KMS-11 (cell line): ENCODE measurements at regions not wholly inside any gene's neighbourhood (a gene's known extent, or its start where the extent isn't known, plus 50 kb on each side); places are given as distances from the start of the nearest gene placed in this dataset.

Experiments
- H2AFZ ChIP-seq: fragments of 200-600 bp; sonication (generic); 2 replicates; pipeline ENCODE4 v1.6.1; 2016; ENCODE audit warnings: antibody characterized with exemption, mixed run types, low read depth
- H3K27ac ChIP-seq: fragments of 200-600 bp; sonication (generic); 2 replicates; pipeline ENCODE4 v1.6.1; 2016; ENCODE audit warnings: mild to moderate bottlenecking, mixed run types
- H3K27me3 ChIP-seq: fragments of 200-600 bp; sonication (generic); 2 replicates; pipeline ENCODE4 v1.6.1; 2017; ENCODE audit warnings: mild to moderate bottlenecking, low read depth, mixed run types, moderate library complexity; ENCODE audit not compliant: insufficient read depth
- H3K36me3 ChIP-seq: fragments of 200-600 bp; sonication (generic); 2 replicates; pipeline ENCODE4 v1.6.1; 2017; ENCODE audit warnings: mild to moderate bottlenecking, mixed run types; ENCODE audit not compliant: insufficient read depth
- H3K4me1 ChIP-seq: fragments of 200-600 bp; sonication (generic); 2 replicates; pipeline ENCODE4 v1.6.1; 2016; ENCODE audit warnings: mild to moderate bottlenecking, low read depth, mixed run types; ENCODE audit not compliant: poor library complexity, severe bottlenecking
- H3K4me2 ChIP-seq: fragments of 200-600 bp; sonication (generic); 2 replicates; pipeline ENCODE4 v1.7.0; 2016; ENCODE audit warnings: mild to moderate bottlenecking, mixed run types
- H3K4me3 ChIP-seq: fragments of 200-600 bp; sonication (generic); IDR thresholded peaks from 2 replicates; pipeline ENCODE4 v1.6.1; 2017; ENCODE audit warnings: low read depth, low read length, mixed read lengths; ENCODE audit not compliant: insufficient read depth
- H3K79me2 ChIP-seq: fragments of 200-600 bp; sonication (generic); 2 replicates; pipeline ENCODE4 v1.6.1; 2016; ENCODE audit warnings: low read depth, mixed run types; ENCODE audit not compliant: insufficient read depth
- H3K9ac ChIP-seq: fragments of 200-600 bp; sonication (generic); 2 replicates; pipeline ENCODE4 v1.6.1; 2016; ENCODE audit warnings: mild to moderate bottlenecking, mixed run types
- H4K20me1 ChIP-seq: fragments of 200-600 bp; sonication (generic); 2 replicates; pipeline ENCODE4 v1.6.1; 2016; ENCODE audit warnings: mild to moderate bottlenecking, mixed run types; ENCODE audit not compliant: insufficient read depth
- TF ChIP-seq, protein P1 (sequence below): fragments of 200-600 bp; sonication (generic); conservative IDR thresholded peaks from 2 replicates; pipeline ENCODE4 v1.6.1; 2017; ENCODE audit warnings: low read depth, mild to moderate bottlenecking, antibody characterized with exemption, low read length, moderate library complexity, mixed read lengths

DNA sequence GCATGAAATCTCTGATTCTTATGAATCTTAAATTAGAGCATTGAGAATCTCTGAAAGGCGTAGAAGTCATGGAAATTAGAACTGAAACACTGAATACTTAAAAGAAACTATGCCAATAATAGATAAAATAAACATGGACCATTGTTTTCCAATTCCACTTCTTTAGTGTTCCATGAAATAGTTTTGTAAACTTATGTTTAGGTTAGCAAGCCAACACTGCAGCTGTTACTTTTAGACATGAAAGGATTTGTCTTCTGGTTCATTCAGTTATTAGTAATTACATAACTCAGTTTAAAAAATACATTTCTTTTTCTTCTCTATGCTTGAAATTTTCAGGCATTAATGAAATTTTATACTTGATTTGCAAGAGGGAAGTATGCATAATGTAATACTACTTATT, 733.4 kb upstream of the NUDT12 start:
- H3K27me3 ChIP-seq = no peaks in the 10 kb centered on the region
- no peaks in the 10 kb centered on the region for H3K79me2 ChIP-seq
- no peak overlapping the region for H3K4me2 ChIP-seq
- H3K4me3 ChIP-seq = no peak overlapping the region
- H3K4me1 ChIP-seq = no peaks in the 10 kb centered on the region
- TF ChIP-seq, protein P1, sequence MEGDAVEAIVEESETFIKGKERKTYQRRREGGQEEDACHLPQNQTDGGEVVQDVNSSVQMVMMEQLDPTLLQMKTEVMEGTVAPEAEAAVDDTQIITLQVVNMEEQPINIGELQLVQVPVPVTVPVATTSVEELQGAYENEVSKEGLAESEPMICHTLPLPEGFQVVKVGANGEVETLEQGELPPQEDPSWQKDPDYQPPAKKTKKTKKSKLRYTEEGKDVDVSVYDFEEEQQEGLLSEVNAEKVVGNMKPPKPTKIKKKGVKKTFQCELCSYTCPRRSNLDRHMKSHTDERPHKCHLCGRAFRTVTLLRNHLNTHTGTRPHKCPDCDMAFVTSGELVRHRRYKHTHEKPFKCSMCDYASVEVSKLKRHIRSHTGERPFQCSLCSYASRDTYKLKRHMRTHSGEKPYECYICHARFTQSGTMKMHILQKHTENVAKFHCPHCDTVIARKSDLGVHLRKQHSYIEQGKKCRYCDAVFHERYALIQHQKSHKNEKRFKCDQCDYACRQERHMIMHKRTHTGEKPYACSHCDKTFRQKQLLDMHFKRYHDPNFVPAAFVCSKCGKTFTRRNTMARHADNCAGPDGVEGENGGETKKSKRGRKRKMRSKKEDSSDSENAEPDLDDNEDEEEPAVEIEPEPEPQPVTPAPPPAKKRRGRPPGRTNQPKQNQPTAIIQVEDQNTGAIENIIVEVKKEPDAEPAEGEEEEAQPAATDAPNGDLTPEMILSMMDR = no peak
- no peaks in the 10 kb centered on the region for H4K20me1 ChIP-seq
- no peak overlapping the region for H2AFZ ChIP-seq
- H3K9ac ChIP-seq = no peak overlapping the region
- no peak overlapping the region for H3K27ac ChIP-seq
- no peaks in the 10 kb centered on the region for H3K36me3 ChIP-seq

DNA sequence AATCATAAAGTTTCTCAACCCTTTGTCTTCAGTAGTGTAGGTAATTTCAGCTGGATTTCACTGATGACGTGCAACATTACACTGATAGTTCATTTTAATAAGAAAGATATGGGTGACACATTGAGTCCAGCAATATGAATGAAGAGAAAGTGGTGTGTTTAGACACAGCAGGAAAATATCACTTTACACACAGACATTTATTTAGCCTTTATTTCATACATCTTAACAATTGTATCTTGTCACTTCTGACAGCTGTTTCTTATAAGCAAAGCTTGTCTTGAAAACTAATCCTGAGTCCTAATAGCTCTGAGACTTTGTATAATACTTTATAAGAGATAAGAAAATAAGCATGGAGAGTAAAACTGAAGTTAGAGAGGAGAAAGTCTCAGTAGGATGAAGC, 720.5 kb upstream of the NUDT12 start:
- TF ChIP-seq, protein P1 = no peak
- Histone ChIP-seq H3K4me1 (no peaks in the 10 kb centered on the region), H3K36me3 (no peaks in the 10 kb centered on the region), H3K4me2 (no peak overlapping the region), H2AFZ (no peak overlapping the region), H3K79me2 (no peaks in the 10 kb centered on the region), H4K20me1 (no peaks in the 10 kb centered on the region), H3K9ac (no peak overlapping the region), H3K27me3 (no peaks in the 10 kb centered on the region), H3K27ac (no peak overlapping the region), H3K4me3 (no peak overlapping the region)

DNA sequence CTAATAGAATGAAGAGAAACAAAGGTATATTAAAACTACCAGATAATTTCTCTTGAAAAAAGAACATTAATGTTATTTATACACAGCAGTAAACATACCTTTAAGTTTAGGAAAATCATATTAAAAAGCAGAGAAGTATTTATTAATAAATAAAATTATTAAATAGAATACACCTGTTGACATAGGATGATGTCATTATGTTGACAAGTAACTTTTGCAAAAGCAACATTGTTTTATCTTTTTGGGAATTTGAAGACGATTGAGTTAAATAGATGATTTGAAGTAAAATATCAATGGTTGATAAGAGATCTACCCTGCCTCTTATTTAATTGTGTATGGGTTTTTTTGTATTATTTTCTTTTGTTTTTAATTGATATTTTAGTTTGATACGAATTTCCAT, 711.1 kb upstream of the NUDT12 start:
- Histone ChIP-seq H3K27me3 (no peaks in the 10 kb centered on the region), H3K4me2 (no peak overlapping the region)

DNA sequence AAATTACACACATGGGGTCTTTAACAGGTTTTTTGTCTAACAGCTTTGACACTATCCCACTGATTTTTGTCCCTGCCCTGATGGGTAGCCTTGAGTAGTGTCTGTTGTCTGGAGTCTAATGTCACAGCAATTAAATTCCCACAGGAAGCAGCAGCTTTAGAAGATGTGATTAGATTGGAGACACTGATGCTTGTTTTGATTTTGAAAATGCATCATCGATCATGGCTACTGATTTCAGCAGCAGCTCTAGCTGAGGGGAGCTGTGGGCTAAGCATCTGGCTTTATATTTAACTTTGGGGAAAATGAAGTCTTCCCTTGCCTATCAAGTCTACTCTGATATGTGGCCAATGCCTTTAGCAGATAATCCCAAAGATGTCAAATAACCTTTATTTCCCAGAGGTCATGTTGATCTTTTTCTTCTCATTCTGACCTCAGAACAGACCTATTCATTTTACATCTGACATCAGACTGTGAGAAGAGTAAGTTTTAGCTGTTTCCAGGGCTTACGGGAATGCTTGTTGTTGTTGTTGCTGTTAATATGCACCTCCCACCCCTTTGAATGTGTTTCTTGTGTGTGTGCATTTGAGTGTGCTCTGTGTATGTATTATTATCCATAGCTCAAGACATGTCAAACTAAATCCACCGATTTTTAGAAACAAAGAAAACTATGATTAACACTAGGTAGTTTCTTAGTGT, 704.9 kb upstream of the NUDT12 start:
- Histone ChIP-seq H3K36me3 (no peaks in the 10 kb centered on the region), H3K27ac (no peak overlapping the region), H3K4me2 (no peak overlapping the region), H2AFZ (no peak overlapping the region), H3K79me2 (no peaks in the 10 kb centered on the region), H3K27me3 (no peaks in the 10 kb centered on the region), H3K4me3 (no peak overlapping the region), H3K4me1 (no peaks in the 10 kb centered on the region), H3K9ac (no peak overlapping the region), H4K20me1 (no peaks in the 10 kb centered on the region)
- TF ChIP-seq, protein P1 = no peak

More for the DNA sequence above, 711.1 kb upstream of the NUDT12 start:
- TF ChIP-seq, protein P1 = no peak
- H2AFZ ChIP-seq = no peak overlapping the region
- H3K4me1 ChIP-seq = no peaks in the 10 kb centered on the region
- no peak overlapping the region for H3K27ac ChIP-seq
- no peaks in the 10 kb centered on the region for H3K79me2 ChIP-seq
- H3K36me3 ChIP-seq = no peaks in the 10 kb centered on the region
- H3K4me3 ChIP-seq = no peak overlapping the region
- no peak overlapping the region for H3K9ac ChIP-seq
- no peaks in the 10 kb centered on the region for H4K20me1 ChIP-seq
